ENCODE measurements at regions not wholly inside any gene's neighbourhood (a gene's known extent, or its start where the extent isn't known, plus 50 kb on each side); places are given as distances from the start of the nearest gene placed in this dataset.

- no peak for TF ChIP-seq CTCF (IDR thresholded peaks at IDR 0.05)
- no peak for TF ChIP-seq POLR2A (IDR thresholded peaks at IDR 0.05)
Observed at GRCh38 chr16:86072328-86073102, 173.6 kb downstream of the IRF8 start.

Data from lower leg skin (tissue), 3 donors.